ENCODE measurements at regions not wholly inside any gene's neighbourhood (a gene's known extent, or its start where the extent isn't known, plus 50 kb on each side); places are given as distances from the start of the nearest gene placed in this dataset.

- TF ChIP-seq POLR2A (IDR thresholded peaks at IDR 0.05) (no peak), EP300 (IDR thresholded peaks at IDR 0.05) (no peak)
Observed at GRCh38 chr10:18980089-18980629, 68.4 kb upstream of the MALRD1 start.

Measured in ovary (tissue), 1 donor.